ENCODE measurements at regions not wholly inside any gene's neighbourhood (a gene's known extent, or its start where the extent isn't known, plus 50 kb on each side); places are given as distances from the start of the nearest gene placed in this dataset.

DNA sequence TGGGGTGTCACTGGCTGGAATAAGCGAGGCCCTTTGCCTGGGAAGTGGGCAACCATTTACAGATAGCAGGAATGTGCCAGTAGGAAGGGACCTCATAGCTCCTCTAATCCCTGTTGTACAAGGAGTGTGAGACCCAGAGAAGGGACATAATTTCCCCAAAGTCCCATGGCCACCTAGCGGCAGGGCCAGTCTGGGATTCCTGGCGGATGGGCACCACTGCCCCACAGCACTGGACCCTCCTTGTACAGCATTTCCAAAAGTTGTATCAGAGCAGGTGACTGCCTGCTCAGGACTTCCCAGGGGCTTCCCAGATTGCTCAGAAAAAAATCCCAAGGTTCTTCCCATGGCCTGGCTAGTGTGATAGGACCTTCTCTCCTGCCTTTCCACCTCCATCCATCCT lies 185.8 kb downstream of the GLI2 start:
- Histone ChIP-seq H3K9me3 (ENCODE audit: severe bottlenecking) (no peaks in the 10 kb centered on the region), H3K36me3 (no peaks in the 10 kb centered on the region), H3K27me3 (ENCODE audit: insufficient read depth, low read depth, severe bottlenecking) (no peaks in the 10 kb centered on the region), H3K4me3 (ENCODE audit: low read depth, low read length) (no peak overlapping the region), H3K27ac (no peak overlapping the region)
- no peak for DNase-seq
- TF ChIP-seq, protein P1, sequence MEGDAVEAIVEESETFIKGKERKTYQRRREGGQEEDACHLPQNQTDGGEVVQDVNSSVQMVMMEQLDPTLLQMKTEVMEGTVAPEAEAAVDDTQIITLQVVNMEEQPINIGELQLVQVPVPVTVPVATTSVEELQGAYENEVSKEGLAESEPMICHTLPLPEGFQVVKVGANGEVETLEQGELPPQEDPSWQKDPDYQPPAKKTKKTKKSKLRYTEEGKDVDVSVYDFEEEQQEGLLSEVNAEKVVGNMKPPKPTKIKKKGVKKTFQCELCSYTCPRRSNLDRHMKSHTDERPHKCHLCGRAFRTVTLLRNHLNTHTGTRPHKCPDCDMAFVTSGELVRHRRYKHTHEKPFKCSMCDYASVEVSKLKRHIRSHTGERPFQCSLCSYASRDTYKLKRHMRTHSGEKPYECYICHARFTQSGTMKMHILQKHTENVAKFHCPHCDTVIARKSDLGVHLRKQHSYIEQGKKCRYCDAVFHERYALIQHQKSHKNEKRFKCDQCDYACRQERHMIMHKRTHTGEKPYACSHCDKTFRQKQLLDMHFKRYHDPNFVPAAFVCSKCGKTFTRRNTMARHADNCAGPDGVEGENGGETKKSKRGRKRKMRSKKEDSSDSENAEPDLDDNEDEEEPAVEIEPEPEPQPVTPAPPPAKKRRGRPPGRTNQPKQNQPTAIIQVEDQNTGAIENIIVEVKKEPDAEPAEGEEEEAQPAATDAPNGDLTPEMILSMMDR (IDR thresholded peaks at IDR 0.05; ENCODE audit: low read depth, low read length): no peak

DNA sequence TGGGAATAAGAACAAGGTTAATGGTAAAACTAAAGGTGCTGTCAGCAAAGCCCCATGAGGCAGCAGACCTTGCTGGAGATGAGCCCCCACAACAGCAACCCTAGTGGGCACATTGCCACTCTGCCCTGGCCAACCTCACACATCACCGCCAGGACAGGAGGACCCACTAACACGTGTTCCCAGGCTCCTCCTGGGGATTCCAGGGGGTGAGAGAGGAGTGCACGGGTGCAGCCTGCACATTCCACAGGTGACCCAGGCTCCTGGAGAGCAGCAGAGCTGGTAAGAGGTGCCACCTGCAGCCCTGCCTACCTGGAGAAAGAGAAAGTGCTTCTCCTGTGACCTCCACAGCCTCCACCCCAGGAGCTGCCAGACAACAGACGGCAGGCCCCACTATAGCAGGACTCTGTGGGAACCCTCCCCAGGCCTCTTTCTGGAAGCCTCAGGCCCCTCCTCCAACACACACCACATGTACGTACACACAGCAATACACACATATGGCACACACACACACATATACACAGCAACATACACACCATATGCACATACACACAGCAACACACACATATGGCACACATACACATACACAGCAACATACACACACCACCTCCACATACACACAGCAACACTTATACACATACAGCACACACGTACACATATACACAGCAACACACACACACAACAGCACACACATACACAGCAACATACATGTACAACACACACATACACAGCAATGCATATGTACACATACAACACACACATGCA lies 187.1 kb downstream of the GLI2 start:
- DNase-seq: no peak
- Histone ChIP-seq H3K4me3 (ENCODE audit: low read depth, low read length) (no peak overlapping the region), H3K27me3 (ENCODE audit: insufficient read depth, low read depth, severe bottlenecking) (no peaks in the 10 kb centered on the region), H3K27ac (no peak overlapping the region), H3K9me3 (ENCODE audit: severe bottlenecking) (no peaks in the 10 kb centered on the region), H3K36me3 (no peaks in the 10 kb centered on the region)
- TF ChIP-seq, protein P1 (IDR thresholded peaks at IDR 0.05; ENCODE audit: low read depth, low read length): no peak

DNA sequence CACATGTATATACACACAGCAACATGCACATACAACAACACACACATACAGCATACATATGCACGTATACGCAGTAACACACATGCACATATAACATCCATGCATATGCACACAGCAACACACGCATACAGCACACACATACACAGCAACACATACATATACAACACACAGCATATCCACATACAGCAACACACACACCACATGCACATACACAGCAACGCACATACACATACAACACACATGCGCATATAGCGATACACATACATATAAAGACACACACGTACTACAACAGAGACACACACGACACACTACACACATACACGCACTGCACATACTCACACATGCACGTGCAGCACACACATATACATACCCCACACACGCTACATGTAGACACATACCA lies 187.8 kb downstream of the GLI2 start:
- H3K9me3 ChIP-seq (ENCODE audit: severe bottlenecking): no peaks in the 10 kb centered on the region

DNA sequence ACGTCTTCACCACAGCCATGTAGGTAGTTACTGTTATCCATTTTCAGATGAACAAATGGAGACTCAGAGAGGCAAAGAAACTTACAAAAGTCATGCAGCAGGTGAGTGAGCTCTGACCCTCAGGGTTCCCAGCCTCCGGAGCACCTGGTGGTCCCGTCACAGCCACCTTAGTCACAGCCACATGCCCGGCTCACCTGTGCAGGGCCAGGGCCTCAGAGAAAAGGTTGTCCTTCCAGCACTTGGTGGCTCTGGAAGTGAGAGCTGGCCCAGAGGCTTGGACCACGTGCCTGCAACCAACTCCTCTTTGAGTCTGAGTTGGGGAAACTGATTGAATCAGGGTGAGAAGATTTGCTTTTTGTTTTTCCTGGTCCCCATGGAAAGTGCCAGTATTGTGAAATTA lies 189.3 kb downstream of the GLI2 start:
- no peak for DNase-seq
- no peaks in the 10 kb centered on the region for H3K27me3 ChIP-seq (ENCODE audit: insufficient read depth, low read depth, severe bottlenecking)
- H3K27ac ChIP-seq: no peak overlapping the region
- TF ChIP-seq, protein P1 (IDR thresholded peaks at IDR 0.05; ENCODE audit: low read depth, low read length): no peak
- no peaks in the 10 kb centered on the region for H3K9me3 ChIP-seq (ENCODE audit: severe bottlenecking)
- H3K4me3 ChIP-seq (ENCODE audit: low read depth, low read length): no peak overlapping the region
- no peaks in the 10 kb centered on the region for H3K36me3 ChIP-seq

More for the DNA sequence above, 187.8 kb downstream of the GLI2 start:
- no peak for DNase-seq
- Histone ChIP-seq H3K27ac (no peak overlapping the region), H3K36me3 (no peaks in the 10 kb centered on the region), H3K27me3 (ENCODE audit: insufficient read depth, low read depth, severe bottlenecking) (no peaks in the 10 kb centered on the region), H3K4me3 (ENCODE audit: low read depth, low read length) (no peak overlapping the region)
- TF ChIP-seq, protein P1 (IDR thresholded peaks at IDR 0.05; ENCODE audit: low read depth, low read length): no peak

DNA sequence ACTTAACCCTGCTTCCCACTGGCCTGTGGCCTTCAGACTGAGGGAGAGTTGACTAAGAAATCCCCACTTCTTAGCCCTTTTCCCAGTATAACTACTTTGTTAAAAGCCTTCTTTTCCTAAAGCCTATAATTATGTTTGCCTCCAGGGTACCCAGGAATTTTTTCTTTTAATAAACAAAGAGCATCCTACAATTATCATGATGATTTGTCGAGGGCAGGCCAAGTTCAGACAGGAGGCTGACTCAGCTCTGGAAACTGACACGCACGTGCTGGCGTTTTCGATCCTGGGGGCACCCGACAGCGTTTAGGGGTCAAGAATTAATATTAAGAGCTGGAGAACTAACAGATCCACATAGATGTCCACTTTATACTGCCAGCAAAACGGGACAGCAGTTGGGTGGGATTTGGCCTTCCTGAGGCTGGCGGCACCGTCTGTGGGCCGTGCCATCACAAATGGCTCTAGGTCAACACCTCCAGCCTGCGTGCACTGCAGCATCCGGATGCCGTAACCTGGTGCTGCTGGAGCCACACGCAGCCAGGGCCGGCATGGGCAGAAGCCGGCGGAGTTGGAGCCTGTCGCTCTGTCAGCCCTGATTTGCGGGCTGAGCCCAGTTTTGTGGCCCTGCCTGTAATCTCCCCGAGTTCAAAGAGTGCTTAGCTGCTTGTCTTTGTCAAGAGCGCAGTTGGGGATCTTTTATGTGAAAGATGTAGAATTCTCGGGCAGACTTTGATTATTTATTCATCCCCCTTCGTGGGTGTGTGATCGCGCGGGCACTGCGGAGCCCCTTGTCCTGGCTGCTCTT lies 191.0 kb downstream of the GLI2 start:
- DNase-seq: no peak
- Histone ChIP-seq H3K9me3 (ENCODE audit: severe bottlenecking) (peaks cover 6% of the 10 kb centered on the region), H3K36me3 (no peaks in the 10 kb centered on the region), H3K27me3 (ENCODE audit: insufficient read depth, low read depth, severe bottlenecking) (no peaks in the 10 kb centered on the region), H3K27ac (no peak overlapping the region), H3K4me3 (ENCODE audit: low read depth, low read length) (no peak overlapping the region)
- TF ChIP-seq, protein P1 (IDR thresholded peaks at IDR 0.05; ENCODE audit: low read depth, low read length): no peak
